SU-DHL-6 (cell line): ENCODE measurements at regions not wholly inside any gene's neighbourhood (a gene's known extent, or its start where the extent isn't known, plus 50 kb on each side); places are given as distances from the start of the nearest gene placed in this dataset.
"Not testable (repeated sequence)": the region's sequence is repeated elsewhere in the genome, so short reads cannot be mapped to it uniquely, and the experiment has no call there.

Experiments
- H2AFZ ChIP-seq: fragments of 200-600 bp; sonication (generic); 2 replicates; pipeline ENCODE4 v1.6.1; 2014; ENCODE audit warnings: low read depth, mild to moderate bottlenecking, moderate library complexity, mixed read lengths, antibody characterized with exemption, low read length; ENCODE audit not compliant: severe bottlenecking
- H3F3A ChIP-seq: fragments of 200-600 bp; shearing (Covaris generic); 2 replicates; pipeline ENCODE4 v1.6.0; 2016; ENCODE audit warnings: antibody characterized with exemption, mild to moderate bottlenecking; ENCODE audit not compliant: insufficient read depth
- H3K27ac ChIP-seq: fragments of 200-600 bp; sonication (generic); 2 replicates; pipeline ENCODE4 v1.5.1; 2016; ENCODE audit warnings: low read depth, mild to moderate bottlenecking, low read length, moderate library complexity, mixed read lengths
- H3K27me3 ChIP-seq: fragments of 200-600 bp; sonication (generic), shearing (Covaris generic); 2 replicates; pipeline ENCODE4 v1.6.0; 2014; ENCODE audit warnings: mild to moderate bottlenecking, low read length
- H3K36me3 ChIP-seq: fragments of 200-600 bp; sonication (generic); 2 replicates; pipeline ENCODE4 v1.6.1; 2014; ENCODE audit warnings: mild to moderate bottlenecking, low read length, mixed read lengths
- H3K4me2 ChIP-seq: fragments of 300-600, 200-600 bp; shearing (Covaris generic), sonication (generic); 2 replicates; pipeline ENCODE4 v1.6.0; 2014; ENCODE audit warnings: low read length, low read depth, mild to moderate bottlenecking; ENCODE audit not compliant: poor library complexity, severe bottlenecking
- H3K4me3 ChIP-seq: fragments of 200-600 bp; sonication (generic); 2 replicates; pipeline ENCODE4 v1.5.1; 2014; ENCODE audit warnings: antibody characterized with exemption, low read length, mild to moderate bottlenecking, mixed read lengths; ENCODE audit not compliant: insufficient read depth, poor library complexity, severe bottlenecking
- H3K79me2 ChIP-seq: fragments of 200-600 bp; sonication (generic); 2 replicates; pipeline ENCODE4 v1.6.1; 2014; ENCODE audit warnings: mild to moderate bottlenecking, low read length, moderate library complexity; ENCODE audit not compliant: insufficient read depth
- H3K9ac ChIP-seq: fragments of 200-600 bp; sonication (generic); 2 replicates; pipeline ENCODE4 v1.7.0; 2014; ENCODE audit warnings: mild to moderate bottlenecking, low read length
- H3K9me2 ChIP-seq: fragments of 200-600 bp; sonication (generic); replicated peaks from 2 replicates; pipeline ENCODE4 v1.6.1; 2014; ENCODE audit warnings: low read length; ENCODE audit not compliant: insufficient read depth
- H3K9me3 ChIP-seq: fragments of 200-600 bp; sonication (generic); 2 replicates; pipeline ENCODE4 v1.6.1; 2014; ENCODE audit warnings: low read length, mixed read lengths; ENCODE audit not compliant: insufficient read depth
- H4K20me1 ChIP-seq: fragments of 200-600 bp; sonication (generic); 2 replicates; pipeline ENCODE4 v1.6.1; 2014; ENCODE audit warnings: low read depth, mild to moderate bottlenecking, antibody characterized with exemption, low read length, moderate library complexity, mixed read lengths
- CTCF ChIP-seq: fragments of 200-600 bp; sonication (generic); IDR thresholded peaks from one replicate; pipeline ENCODE4 v1.5.1; 2017; ENCODE audit warnings: antibody characterized with exemption, mild to moderate bottlenecking, low read length, moderate library complexity; ENCODE audit not compliant: insufficient read depth, poor library complexity, severe bottlenecking
- EZH2phosphoT487 ChIP-seq: fragments of 200-600 bp; sonication (generic), shearing (Covaris generic); conservative IDR thresholded peaks from 2 replicates; pipeline ENCODE4 v1.6.1; 2018; ENCODE audit warnings: mild to moderate bottlenecking, antibody characterized with exemption, low read length, moderate library complexity, mixed read lengths

- no peaks in the 10 kb centered on the region for H3K36me3 ChIP-seq
- no peaks in the 10 kb centered on the region for H3K9me2 ChIP-seq
- no peak overlapping the region for H3K4me3 ChIP-seq
- H3K9me3 ChIP-seq, result no peaks in the 10 kb centered on the region
- H3K79me2 ChIP-seq, result no peaks in the 10 kb centered on the region
- no peak overlapping the region for H2AFZ ChIP-seq
- no peaks in the 10 kb centered on the region for H3K27me3 ChIP-seq
- H3K27ac ChIP-seq, result no peak overlapping the region
- H4K20me1 ChIP-seq, result no peaks in the 10 kb centered on the region
- no peaks in the 10 kb centered on the region for H3F3A ChIP-seq
- no peak overlapping the region for H3K4me2 ChIP-seq
- H3K9ac ChIP-seq, result no peak overlapping the region
- no peak for TF ChIP-seq EZH2phosphoT487
- TF ChIP-seq CTCF, result no peak
Observed at GRCh38 chr3:154657218-154657617, 227.2 kb upstream of the GPR149 start.

- no peak overlapping the region for H3K27ac ChIP-seq
- H3F3A ChIP-seq, result no peaks in the 10 kb centered on the region
- H3K79me2 ChIP-seq, result no peaks in the 10 kb centered on the region
- no peaks in the 10 kb centered on the region for H3K9me3 ChIP-seq
- H3K4me3 ChIP-seq, result no peak overlapping the region
- H3K4me2 ChIP-seq, result no peak overlapping the region
- no peaks in the 10 kb centered on the region for H3K9me2 ChIP-seq
- no peaks in the 10 kb centered on the region for H4K20me1 ChIP-seq
- H3K27me3 ChIP-seq, result no peaks in the 10 kb centered on the region
- TF ChIP-seq CTCF (no peak), EZH2phosphoT487 (no peak)
- no peak overlapping the region for H3K9ac ChIP-seq
- no peak overlapping the region for H2AFZ ChIP-seq
- H3K36me3 ChIP-seq, result no peaks in the 10 kb centered on the region
Observed at GRCh38 chr3:154656486-154656885, 226.5 kb upstream of the GPR149 start.

GRCh38 chr3:154642145-154642544, 212.2 kb upstream of the GPR149 start:
- Histone ChIP-seq H3K9ac (no peak overlapping the region), H3K79me2 (no peaks in the 10 kb centered on the region), H3F3A (no peaks in the 10 kb centered on the region), H3K27ac (no peak overlapping the region), H3K9me2 (no peaks in the 10 kb centered on the region), H3K36me3 (no peaks in the 10 kb centered on the region), H3K27me3 (no peaks in the 10 kb centered on the region), H3K4me2 (no peak overlapping the region), H2AFZ (no peak overlapping the region), H4K20me1 (no peaks in the 10 kb centered on the region), H3K9me3 (no peaks in the 10 kb centered on the region), H3K4me3 (no peak overlapping the region)
- TF ChIP-seq EZH2phosphoT487 (no peak), CTCF (no peak)

- H3K4me2 ChIP-seq, result no peak overlapping the region
- no peaks in the 10 kb centered on the region for H3K9me2 ChIP-seq
- no peaks in the 10 kb centered on the region for H4K20me1 ChIP-seq
- no peak overlapping the region for H3K4me3 ChIP-seq
- no peaks in the 10 kb centered on the region for H3K79me2 ChIP-seq
- no peaks in the 10 kb centered on the region for H3F3A ChIP-seq
- H3K27me3 ChIP-seq, result no peaks in the 10 kb centered on the region
- no peak overlapping the region for H3K27ac ChIP-seq
- H3K36me3 ChIP-seq, result no peaks in the 10 kb centered on the region
- H3K9me3 ChIP-seq, result no peaks in the 10 kb centered on the region
- no peak overlapping the region for H2AFZ ChIP-seq
- H3K9ac ChIP-seq, result no peak overlapping the region
- TF ChIP-seq EZH2phosphoT487 (no peak), CTCF (no peak)
Observed at GRCh38 chr3:154625756-154626155, 195.8 kb upstream of the GPR149 start.

- H3K27ac ChIP-seq, H4K20me1 ChIP-seq, H3K4me2 ChIP-seq, H3K9me3 ChIP-seq, H3K9ac ChIP-seq, H3F3A ChIP-seq, H3K36me3 ChIP-seq, H3K27me3 ChIP-seq, H3K79me2 ChIP-seq, H3K4me3 ChIP-seq, H3K9me2 ChIP-seq, H2AFZ ChIP-seq: not testable (repeated sequence)
Observed at GRCh38 chr3:154619621-154620020, 189.6 kb upstream of the GPR149 start.
